ENCODE measurements at regions not wholly inside any gene's neighbourhood (a gene's known extent, or its start where the extent isn't known, plus 50 kb on each side); places are given as distances from the start of the nearest gene placed in this dataset.

DNA sequence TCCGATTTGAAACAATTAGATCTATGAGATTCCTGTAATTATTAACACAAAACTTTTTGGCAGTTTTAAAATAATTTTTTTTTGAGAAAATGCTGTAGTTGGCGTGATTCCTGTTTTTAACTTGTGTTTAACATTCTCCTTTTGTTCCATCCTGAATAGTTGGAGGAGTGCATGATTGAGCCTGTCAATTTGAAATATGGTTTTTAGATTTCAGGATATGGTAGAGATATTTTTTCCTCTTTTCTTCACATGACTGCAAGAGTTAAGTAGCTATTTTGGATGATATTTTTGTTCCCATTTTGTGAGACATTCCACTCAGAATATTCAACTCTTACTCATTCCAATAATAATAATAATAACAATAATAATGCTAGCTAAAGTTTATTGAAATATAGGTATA, 241.7 kb upstream of the MAN1A1 start:
- TF ChIP-seq CTCF (conservative IDR thresholded peaks at IDR 0.05 in 1 of 2, IDR thresholded peaks at IDR 0.05 in 1 of 2; ENCODE audit: low read depth in 1 of 2, low read length in 2 of 2) (no peak), EZH2 (IDR thresholded peaks at IDR 0.05; ENCODE audit: low read length, missing control alignments) (no peak)
